ENCODE measurements at regions not wholly inside any gene's neighbourhood (a gene's known extent, or its start where the extent isn't known, plus 50 kb on each side); places are given as distances from the start of the nearest gene placed in this dataset.

DNA sequence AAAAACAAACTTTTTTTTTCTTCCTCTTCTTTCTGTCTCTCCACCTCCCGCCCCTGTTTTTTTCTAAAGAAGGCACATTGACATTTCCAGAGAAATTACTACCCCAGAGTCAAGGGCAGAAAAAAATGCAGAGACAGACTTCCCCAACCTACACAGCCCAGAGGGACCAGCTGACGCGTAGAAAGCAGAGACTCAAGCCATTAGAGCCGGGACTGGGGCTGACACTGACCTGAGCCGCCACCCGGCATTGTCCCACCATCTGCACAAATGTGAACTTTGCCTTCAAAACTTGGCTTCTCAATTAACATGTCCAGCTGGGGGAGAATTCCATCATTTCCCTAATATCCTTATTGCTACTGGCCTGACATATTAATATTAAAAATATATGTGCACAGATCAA, 385.6 kb downstream of the NR2F2 start:
- no peaks in the 10 kb centered on the region for H3K4me1 ChIP-seq
- H3K36me3 ChIP-seq, result no peaks in the 10 kb centered on the region
- intact Hi-C loops (cut with DNase I), result no loop called here
- H3K27me3 ChIP-seq, result no peaks in the 10 kb centered on the region
- H3K4me3 ChIP-seq, result no peak overlapping the region
- H3K9me3 ChIP-seq, result no peaks in the 10 kb centered on the region
- TF ChIP-seq CTCF (IDR thresholded peaks at IDR 0.05), result no peak
- DNase-seq (ENCODE audit: low spot score in 2 of 2), result no peak
- H3K27ac ChIP-seq, result no peak overlapping the region

GRCh38 chr15:96716478-96716877, 386.0 kb downstream of the NR2F2 start:
- no peaks in the 10 kb centered on the region for H3K36me3 ChIP-seq
- no peaks in the 10 kb centered on the region for H3K27me3 ChIP-seq
- intact Hi-C loops (cut with DNase I), result no loop called here
- TF ChIP-seq CTCF (IDR thresholded peaks at IDR 0.05), result no peak
- DNase-seq (ENCODE audit: low spot score in 2 of 2), result no peak
- no peaks in the 10 kb centered on the region for H3K9me3 ChIP-seq
- no peak overlapping the region for H3K27ac ChIP-seq
- no peaks in the 10 kb centered on the region for H3K4me1 ChIP-seq
- no peak overlapping the region for H3K4me3 ChIP-seq

- no peak overlapping the region for H3K4me3 ChIP-seq
- intact Hi-C loops (cut with DNase I), result no loop called here
- H3K4me1 ChIP-seq, result no peaks in the 10 kb centered on the region
- no peak for TF ChIP-seq CTCF (IDR thresholded peaks at IDR 0.05)
- no peak overlapping the region for H3K27ac ChIP-seq
- no peaks in the 10 kb centered on the region for H3K27me3 ChIP-seq
- H3K36me3 ChIP-seq, result no peaks in the 10 kb centered on the region
- DNase-seq (ENCODE audit: low spot score in 2 of 2), result no peak
- H3K9me3 ChIP-seq, result no peaks in the 10 kb centered on the region
Observed at GRCh38 chr15:96720251-96720650, 389.8 kb downstream of the NR2F2 start.

DNA sequence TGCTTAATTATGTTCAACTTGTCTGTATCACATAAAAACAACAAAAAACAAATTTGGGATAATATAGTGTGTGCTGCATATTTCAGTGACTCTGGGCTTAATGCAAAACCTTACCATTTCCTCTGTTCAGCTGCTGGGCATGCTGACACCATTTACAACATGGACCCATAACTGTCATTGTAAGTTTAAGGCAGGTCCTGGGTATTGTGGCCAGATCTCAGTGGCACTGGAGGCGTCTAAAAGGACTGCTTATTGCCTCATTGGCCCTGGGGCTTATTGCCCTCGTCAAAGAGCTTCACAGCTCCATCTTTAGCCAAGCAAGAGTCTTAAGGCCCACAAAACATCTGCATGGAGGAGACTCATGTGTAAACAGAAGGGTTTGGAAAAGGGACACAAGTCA, 390.2 kb downstream of the NR2F2 start:
- DNase-seq (ENCODE audit: low spot score in 2 of 2), result no peak
- no peaks in the 10 kb centered on the region for H3K27me3 ChIP-seq
- H3K4me1 ChIP-seq, result no peaks in the 10 kb centered on the region
- no peaks in the 10 kb centered on the region for H3K36me3 ChIP-seq
- no peak overlapping the region for H3K27ac ChIP-seq
- intact Hi-C loops (cut with DNase I), result no loop called here
- no peak for TF ChIP-seq CTCF (IDR thresholded peaks at IDR 0.05)
- no peak overlapping the region for H3K4me3 ChIP-seq
- H3K9me3 ChIP-seq, result no peaks in the 10 kb centered on the region

GRCh38 chr15:96728591-96728990, 398.1 kb downstream of the NR2F2 start:
- TF ChIP-seq CTCF (IDR thresholded peaks at IDR 0.05), result no peak
- no peak for DNase-seq (ENCODE audit: low spot score in 2 of 2)
- Histone ChIP-seq H3K4me1 (no peaks in the 10 kb centered on the region), H3K27ac (no peak overlapping the region), H3K27me3 (no peaks in the 10 kb centered on the region), H3K9me3 (no peaks in the 10 kb centered on the region), H3K4me3 (no peak overlapping the region), H3K36me3 (no peaks in the 10 kb centered on the region)
- intact Hi-C loops (cut with DNase I), result no loop called here

DNA sequence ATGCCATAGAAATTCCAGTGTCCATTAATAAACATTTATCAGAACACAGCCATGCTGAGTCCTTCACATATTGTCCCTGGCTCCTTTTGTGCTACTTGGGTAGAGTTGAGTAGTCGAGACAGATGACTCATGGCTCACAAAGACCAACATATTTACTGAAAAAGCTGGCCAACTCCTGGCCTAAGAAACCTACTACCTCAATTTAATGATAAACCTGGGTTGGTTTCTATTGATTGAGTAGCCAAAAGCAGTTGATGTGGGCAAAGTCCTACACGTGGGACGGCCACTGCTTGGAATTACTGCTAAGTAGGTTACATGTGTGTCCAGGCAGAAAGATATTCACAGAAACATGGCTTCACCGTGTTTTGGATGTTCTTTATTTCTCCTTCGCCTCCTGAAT, 402.2 kb downstream of the NR2F2 start:
- no peaks in the 10 kb centered on the region for H3K36me3 ChIP-seq
- no peaks in the 10 kb centered on the region for H3K4me1 ChIP-seq
- no peak overlapping the region for H3K27ac ChIP-seq
- intact Hi-C loops (cut with DNase I), result no loop called here
- H3K27me3 ChIP-seq, result no peaks in the 10 kb centered on the region
- H3K9me3 ChIP-seq, result no peaks in the 10 kb centered on the region
- DNase-seq (ENCODE audit: low spot score in 2 of 2), result no peak
- no peak for TF ChIP-seq CTCF (IDR thresholded peaks at IDR 0.05)
- H3K4me3 ChIP-seq, result no peak overlapping the region
